PC-3 (cell line): ENCODE measurements at regions not wholly inside any gene's neighbourhood (a gene's known extent, or its start where the extent isn't known, plus 50 kb on each side); places are given as distances from the start of the nearest gene placed in this dataset.

Experiments used
- ATAC-seq: fragments of 200-7000 bp; cut with Tn5 transposase; 2 replicates; pipeline ENCODE4 v1.9.1; 2020; ENCODE audit warnings: mild to moderate bottlenecking, moderate library complexity
- BruUV-seq: library from RNA; stranded (reverse); fragments of 400-500 nt; replicated peaks from 2 replicates; lab custom pipeline; 2021; lab: Mats Ljungman, UMichigan
- CTCF ChIA-PET: fragments of 300-600 bp; sonication (Branson Sonifier 250); formaldehyde crosslinking; loops from one replicate; lab custom pipeline; 2022; ENCODE audit warnings: antibody characterized with exemption; lab: Charles Lee
- POLR2A ChIA-PET: fragments of 300-600 bp; sonication (Branson Sonifier 250); formaldehyde crosslinking; loops from one replicate; lab custom pipeline; 2022; ENCODE audit warnings: antibody characterized with exemption; ENCODE audit not compliant: unreplicated experiment; lab: Charles Lee
- DNase-seq: peaks from one replicate; pipeline ENCODE4 v3.0.0-alpha.2; 2015
- H2AFZ ChIP-seq: fragments of 300-600 bp; sonication (generic); 2 replicates; pipeline ENCODE4 v1.6.0; 2016; ENCODE audit warnings: antibody characterized with exemption, low read length
- H3F3A ChIP-seq: fragments of 300-600 bp; sonication (generic); one replicate; pipeline ENCODE4 v1.6.0; 2017; ENCODE audit warnings: antibody characterized with exemption, low read length, control low read depth, mild to moderate bottlenecking; ENCODE audit not compliant: unreplicated experiment
- H3K27ac ChIP-seq: fragments of 300-600 bp; sonication (generic); 2 replicates; pipeline ENCODE4 v1.5.1; 2016; ENCODE audit warnings: mild to moderate bottlenecking, low read length
- H3K27me3 ChIP-seq: fragments of 300-600 bp; sonication (generic); 2 replicates; pipeline ENCODE4 v1.6.1; 2016; ENCODE audit warnings: low read length, mixed read lengths
- H3K36me3 ChIP-seq: fragments of 300-600 bp; sonication (generic); 2 replicates; pipeline ENCODE4 v1.6.1; 2016; ENCODE audit warnings: low read depth, mixed run types, low read length, mixed read lengths
- H3K4me1 ChIP-seq: fragments of 300-600 bp; sonication (generic); 2 replicates; pipeline ENCODE4 v1.5.1; 2016; ENCODE audit warnings: low read length; ENCODE audit not compliant: insufficient read depth
- H3K4me2 ChIP-seq: fragments of 300-600 bp; sonication (generic); 2 replicates; pipeline ENCODE4 v1.6.0; 2016; ENCODE audit warnings: low read length
- H3K4me3 ChIP-seq: fragments of 300-600 bp; sonication (generic); 2 replicates; pipeline ENCODE4 v1.5.1; 2016; ENCODE audit warnings: mild to moderate bottlenecking, low read length, mixed read lengths
- H3K79me2 ChIP-seq: fragments of 300-600 bp; sonication (generic); 2 replicates; pipeline ENCODE4 v1.6.1; 2017; ENCODE audit warnings: low read length, mixed read lengths
- H3K9ac ChIP-seq: fragments of 300-600 bp; sonication (generic); 2 replicates; pipeline ENCODE4 v1.6.0; 2016; ENCODE audit warnings: mild to moderate bottlenecking, low read length
- H3K9me2 ChIP-seq: fragments of 300-600 bp; sonication (generic); replicated peaks from 2 replicates; pipeline ENCODE4 v1.6.1; 2016; ENCODE audit warnings: mixed run types, low read length, mixed read lengths
- H3K9me3 ChIP-seq: fragments of 300-600 bp; sonication (generic); 2 replicates; pipeline ENCODE4 v1.6.1; 2016; ENCODE audit warnings: low read length, mixed read lengths
- H4K20me1 ChIP-seq: fragments of 300-600 bp; sonication (generic); 2 replicates; pipeline ENCODE4 v1.6.1; 2016; ENCODE audit warnings: low read length, mixed read lengths
- EZH2 ChIP-seq: fragments of 300-600 bp; sonication (generic); IDR thresholded peaks from one replicate; pipeline ENCODE4 v1.6.1; 2017; ENCODE audit warnings: antibody characterized with exemption, mild to moderate bottlenecking, low read length; ENCODE audit not compliant: unreplicated experiment
- EZH2phosphoT487 ChIP-seq: fragments of 300-600 bp; sonication (generic); IDR thresholded peaks from 2 replicates; pipeline ENCODE4 v1.6.1; 2018; ENCODE audit warnings: mild to moderate bottlenecking, antibody characterized with exemption, low read length, borderline replicate concordance
- intact Hi-C: fragments of 100-400 bp; cut with micrococcal nuclease; formaldehyde crosslinking; loops from 2 replicates; pipeline ENCODE4 v1.9.0; 2023
- TF ChIP-seq, protein P1 (sequence below): fragments of 300-600 bp; sonication (generic); conservative IDR thresholded peaks from 2 replicates; pipeline ENCODE4 v1.5.1; 2017; ENCODE audit warnings: antibody characterized with exemption, low read depth, mild to moderate bottlenecking, low read length

DNA sequence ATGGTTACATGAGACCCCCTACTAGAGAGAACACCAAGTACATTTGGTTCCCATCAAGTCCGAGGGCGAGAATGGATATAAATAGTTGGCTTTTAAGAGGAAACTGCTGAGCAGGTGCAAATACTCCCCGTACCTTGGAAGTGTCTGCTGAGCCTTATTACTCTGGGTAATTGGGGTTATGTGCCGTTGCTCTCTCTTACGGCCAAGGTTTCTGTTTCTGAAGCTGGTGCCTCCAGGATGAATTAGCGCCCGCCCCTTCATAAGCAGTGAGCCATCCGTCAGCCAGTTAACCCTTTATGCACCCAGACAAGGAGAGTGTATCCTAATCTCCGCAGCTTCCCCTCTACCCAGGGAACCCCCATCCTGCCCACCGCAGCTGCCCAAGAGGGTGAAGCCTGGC lies 90.4 kb upstream of the AJAP1 start:
- Histone ChIP-seq H3F3A (no peaks in the 10 kb centered on the region), H3K27me3 (no peaks in the 10 kb centered on the region), H3K4me3 (no peak overlapping the region), H3K9me3 (0 out of 2 replicates have a peak, but pooled peaks cover 12% of the 10 kb centered on the region), H3K9ac (no peak overlapping the region), H3K4me2 (no peak overlapping the region), H3K27ac (no peak overlapping the region), H2AFZ (no peak overlapping the region), H4K20me1 (no peaks in the 10 kb centered on the region), H3K79me2 (no peaks in the 10 kb centered on the region), H3K9me2 (no peaks in the 10 kb centered on the region), H3K4me1 (no peaks in the 10 kb centered on the region), H3K36me3 (no peaks in the 10 kb centered on the region)
- intact Hi-C loops: no loop called here
- ChIA-PET CTCF (no interaction called here), POLR2A (no interaction called here)
- DNase-seq (no peak), ATAC-seq (no peak)
- BruUV-seq: no TSS peak
- TF ChIP-seq EZH2 (no peak), EZH2phosphoT487 (no peak)
- TF ChIP-seq, protein P1, sequence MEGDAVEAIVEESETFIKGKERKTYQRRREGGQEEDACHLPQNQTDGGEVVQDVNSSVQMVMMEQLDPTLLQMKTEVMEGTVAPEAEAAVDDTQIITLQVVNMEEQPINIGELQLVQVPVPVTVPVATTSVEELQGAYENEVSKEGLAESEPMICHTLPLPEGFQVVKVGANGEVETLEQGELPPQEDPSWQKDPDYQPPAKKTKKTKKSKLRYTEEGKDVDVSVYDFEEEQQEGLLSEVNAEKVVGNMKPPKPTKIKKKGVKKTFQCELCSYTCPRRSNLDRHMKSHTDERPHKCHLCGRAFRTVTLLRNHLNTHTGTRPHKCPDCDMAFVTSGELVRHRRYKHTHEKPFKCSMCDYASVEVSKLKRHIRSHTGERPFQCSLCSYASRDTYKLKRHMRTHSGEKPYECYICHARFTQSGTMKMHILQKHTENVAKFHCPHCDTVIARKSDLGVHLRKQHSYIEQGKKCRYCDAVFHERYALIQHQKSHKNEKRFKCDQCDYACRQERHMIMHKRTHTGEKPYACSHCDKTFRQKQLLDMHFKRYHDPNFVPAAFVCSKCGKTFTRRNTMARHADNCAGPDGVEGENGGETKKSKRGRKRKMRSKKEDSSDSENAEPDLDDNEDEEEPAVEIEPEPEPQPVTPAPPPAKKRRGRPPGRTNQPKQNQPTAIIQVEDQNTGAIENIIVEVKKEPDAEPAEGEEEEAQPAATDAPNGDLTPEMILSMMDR: no peak

DNA sequence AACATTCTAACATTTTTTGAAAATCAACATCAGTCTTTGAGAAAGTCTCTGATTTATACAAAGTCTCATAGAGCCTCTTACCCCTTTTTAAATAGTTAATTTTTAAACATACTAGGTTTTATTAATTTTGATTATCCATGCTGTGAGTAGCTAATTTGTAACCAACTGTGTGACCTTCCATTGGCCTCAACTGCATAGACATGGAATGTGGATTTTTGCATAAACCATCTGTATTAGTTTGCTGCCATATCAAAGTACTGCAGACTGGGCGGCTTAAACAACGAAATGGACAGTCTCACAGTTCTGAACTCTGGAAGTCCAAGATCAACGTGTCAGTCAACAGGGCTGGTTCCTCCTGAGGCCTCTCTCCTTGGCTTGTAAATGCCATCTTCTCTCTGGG lies 89.2 kb upstream of the AJAP1 start:
- Histone ChIP-seq H3K9me2 (no peaks in the 10 kb centered on the region), H3K27me3 (no peaks in the 10 kb centered on the region), H3K9me3 (0 out of 2 replicates have a peak, but pooled peaks cover 4% of the 10 kb centered on the region), H3K27ac (no peak overlapping the region), H3K4me1 (no peaks in the 10 kb centered on the region), H3K4me3 (no peak overlapping the region), H3F3A (no peaks in the 10 kb centered on the region), H3K9ac (no peak overlapping the region), H4K20me1 (no peaks in the 10 kb centered on the region), H3K79me2 (no peaks in the 10 kb centered on the region), H2AFZ (no peak overlapping the region), H3K36me3 (no peaks in the 10 kb centered on the region), H3K4me2 (no peak overlapping the region)
- no peak for DNase-seq
- no peak for TF ChIP-seq EZH2
- no peak for TF ChIP-seq EZH2phosphoT487
- TF ChIP-seq, protein P1: no peak
- ATAC-seq: no peak
- no TSS peak for BruUV-seq
- ChIA-PET POLR2A (no interaction called here), CTCF (no interaction called here)
- intact Hi-C loops: no loop called here

DNA sequence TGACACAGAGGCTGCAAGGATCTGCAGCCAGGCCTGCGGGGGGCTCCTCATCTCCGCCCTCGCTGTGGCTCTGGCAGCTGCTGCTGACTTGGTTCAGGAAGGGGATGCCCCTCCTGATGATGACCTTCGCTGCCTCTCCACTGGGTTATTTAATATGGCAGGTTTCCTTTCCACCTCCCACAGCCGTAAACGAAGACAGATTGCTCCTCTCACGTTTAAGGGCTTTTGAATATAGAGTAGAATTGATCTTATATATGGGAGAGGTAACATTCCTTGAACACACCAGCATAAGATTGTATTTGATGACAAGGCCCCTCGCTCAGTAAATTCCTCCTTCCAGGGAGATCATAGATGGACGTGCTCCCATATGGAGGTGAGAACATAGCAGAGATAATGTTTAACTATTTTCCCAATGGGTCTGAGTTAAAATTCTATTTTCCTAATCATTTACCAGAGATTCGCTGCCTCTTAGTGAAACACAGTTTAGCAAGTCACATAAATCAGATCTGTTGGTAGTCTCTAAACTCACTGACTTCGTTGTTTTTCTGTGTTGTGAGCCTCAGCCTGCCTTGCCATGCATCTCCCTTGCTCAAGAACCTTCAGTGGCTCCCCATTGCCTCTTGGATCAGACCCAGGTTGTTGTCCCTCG lies 88.5 kb upstream of the AJAP1 start:
- ATAC-seq (no peak), DNase-seq (no peak)
- no peaks in the 10 kb centered on the region for H3F3A ChIP-seq
- H3K36me3 ChIP-seq: no peaks in the 10 kb centered on the region
- no peaks in the 10 kb centered on the region for H3K79me2 ChIP-seq
- no peaks in the 10 kb centered on the region for H3K4me1 ChIP-seq
- no peaks in the 10 kb centered on the region for H4K20me1 ChIP-seq
- no peaks in the 10 kb centered on the region for H3K9me2 ChIP-seq
- no peak overlapping the region for H3K4me3 ChIP-seq
- H3K27ac ChIP-seq: no peak overlapping the region
- intact Hi-C loops: no loop called here
- ChIA-PET POLR2A (no interaction called here), CTCF (no interaction called here)
- no TSS peak for BruUV-seq
- H3K27me3 ChIP-seq: no peaks in the 10 kb centered on the region
- TF ChIP-seq, protein P1: no peak
- TF ChIP-seq EZH2 (no peak), EZH2phosphoT487 (no peak)
- H3K4me2 ChIP-seq: no peak overlapping the region
- no peak overlapping the region for H3K9ac ChIP-seq
- H3K9me3 ChIP-seq: 0 out of 2 replicates have a peak, but pooled peaks cover 8% of the 10 kb centered on the region
- no peak overlapping the region for H2AFZ ChIP-seq
